ENCODE measurements at regions not wholly inside any gene's neighbourhood (a gene's known extent, or its start where the extent isn't known, plus 50 kb on each side); places are given as distances from the start of the nearest gene placed in this dataset.

DNA sequence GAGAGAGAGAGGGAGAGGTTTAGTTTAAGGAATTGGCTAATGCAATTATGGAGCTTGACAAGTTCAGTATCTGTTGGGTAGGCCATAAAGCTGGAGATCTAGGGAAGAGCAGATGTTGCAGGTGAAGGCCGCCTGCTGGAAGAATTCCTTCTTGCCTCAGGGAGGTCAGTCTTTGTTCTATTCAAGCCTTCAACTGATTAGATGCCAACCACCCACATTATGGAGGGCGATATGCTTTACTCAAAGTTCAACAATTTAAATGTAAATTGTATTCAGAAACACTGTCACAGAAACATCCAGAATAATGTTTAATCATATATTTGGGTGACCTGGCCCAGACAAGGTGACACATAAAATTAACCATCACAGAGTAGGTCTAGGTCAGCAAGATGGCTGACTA, 51.7 kb upstream of the SSBP2 start:
- intact Hi-C loops (cut with DNase I), result no loop called here
- ATAC-seq (no peak), DNase-seq (ENCODE audit: missing footprints) (no peak)

GRCh38 chr5:81802020-81802419, 51.1 kb upstream of the SSBP2 start:
- intact Hi-C loops (cut with DNase I), result no loop called here
- no peak for DNase-seq (ENCODE audit: missing footprints)
- ATAC-seq, result no peak

DNA sequence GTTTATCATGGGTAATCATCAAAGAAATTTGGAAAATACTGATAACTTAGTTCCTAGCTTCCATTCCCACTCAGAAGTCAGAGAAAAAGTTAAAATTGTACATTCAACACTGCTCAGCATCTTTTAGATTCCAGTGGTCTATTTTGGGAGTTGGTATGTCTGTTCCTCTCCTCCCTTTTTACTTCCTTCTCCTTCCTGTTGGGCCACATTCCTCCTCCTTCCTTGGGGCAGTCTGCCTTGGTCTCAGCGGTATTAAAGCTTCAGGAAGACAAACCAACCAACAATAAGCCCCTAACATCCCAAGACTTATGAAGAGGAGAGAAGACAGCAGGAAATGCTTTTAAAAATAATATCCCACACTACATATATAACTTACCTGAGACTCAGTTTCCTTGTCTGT, 49.9 kb upstream of the SSBP2 start:
- DNase-seq (ENCODE audit: missing footprints) (no peak), ATAC-seq (no peak)
- intact Hi-C loops (cut with DNase I), result no loop called here

Data from Right ventricle myocardium inferior (tissue), 1 donor.